Panc1 (cell line): ENCODE measurements at regions not wholly inside any gene's neighbourhood (a gene's known extent, or its start where the extent isn't known, plus 50 kb on each side); places are given as distances from the start of the nearest gene placed in this dataset.

ENCODE experiments used
- TF ChIP-seq, protein P1 (sequence below), 2 experiments: IDR thresholded peaks; 2 replicates each; pipeline ENCODE4 v1.6.1; 2011 to 2012; ENCODE audit warnings: low read depth in 2 of 2, control low read depth in 1 of 2, low read length in 1 of 2, mild to moderate bottlenecking in 1 of 2, moderate library complexity in 1 of 2; ENCODE audit not compliant: insufficient read depth in 1 of 2
- TF ChIP-seq, protein P2 (sequence below): fragments of 450-650 bp; IDR thresholded peaks from 2 replicates; pipeline ENCODE4 v1.5.1; 2017; ENCODE audit warnings: mild to moderate bottlenecking

DNA sequence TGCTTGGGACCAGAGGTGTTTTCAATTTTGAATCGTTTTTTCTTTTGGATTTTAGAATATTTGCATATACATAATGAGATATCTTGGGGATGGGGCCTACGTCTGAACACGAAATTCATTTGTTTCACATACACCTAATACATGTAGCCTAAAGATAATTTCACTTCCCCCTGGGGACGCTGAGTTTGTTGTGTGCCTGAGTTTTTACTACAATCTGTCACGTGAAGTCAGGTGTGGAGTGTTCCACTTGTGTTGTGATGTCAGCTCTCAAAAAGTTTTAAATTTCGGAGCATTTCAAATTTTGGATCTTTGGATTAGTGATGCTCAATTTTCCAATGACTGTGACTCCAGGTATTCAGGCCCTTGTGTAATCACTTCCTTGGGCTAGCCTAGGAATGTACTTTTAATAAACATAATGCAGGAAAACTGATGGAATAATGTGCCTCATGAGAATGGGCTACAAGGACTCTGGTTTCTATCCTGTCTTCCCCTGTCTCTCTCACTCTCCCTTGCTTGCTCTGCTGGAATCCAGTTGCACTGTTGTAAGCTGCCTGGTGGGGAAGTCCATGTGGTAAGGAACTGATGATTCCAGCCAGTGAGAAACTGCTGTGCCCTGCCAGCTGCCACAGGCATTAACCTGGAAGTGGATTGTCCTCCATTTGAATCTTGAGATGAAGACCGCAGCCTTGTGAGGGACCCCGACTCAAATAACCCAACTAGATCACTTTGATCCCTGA lies 403.8 kb downstream of the SHISA9 start:
- TF ChIP-seq, protein P1, sequence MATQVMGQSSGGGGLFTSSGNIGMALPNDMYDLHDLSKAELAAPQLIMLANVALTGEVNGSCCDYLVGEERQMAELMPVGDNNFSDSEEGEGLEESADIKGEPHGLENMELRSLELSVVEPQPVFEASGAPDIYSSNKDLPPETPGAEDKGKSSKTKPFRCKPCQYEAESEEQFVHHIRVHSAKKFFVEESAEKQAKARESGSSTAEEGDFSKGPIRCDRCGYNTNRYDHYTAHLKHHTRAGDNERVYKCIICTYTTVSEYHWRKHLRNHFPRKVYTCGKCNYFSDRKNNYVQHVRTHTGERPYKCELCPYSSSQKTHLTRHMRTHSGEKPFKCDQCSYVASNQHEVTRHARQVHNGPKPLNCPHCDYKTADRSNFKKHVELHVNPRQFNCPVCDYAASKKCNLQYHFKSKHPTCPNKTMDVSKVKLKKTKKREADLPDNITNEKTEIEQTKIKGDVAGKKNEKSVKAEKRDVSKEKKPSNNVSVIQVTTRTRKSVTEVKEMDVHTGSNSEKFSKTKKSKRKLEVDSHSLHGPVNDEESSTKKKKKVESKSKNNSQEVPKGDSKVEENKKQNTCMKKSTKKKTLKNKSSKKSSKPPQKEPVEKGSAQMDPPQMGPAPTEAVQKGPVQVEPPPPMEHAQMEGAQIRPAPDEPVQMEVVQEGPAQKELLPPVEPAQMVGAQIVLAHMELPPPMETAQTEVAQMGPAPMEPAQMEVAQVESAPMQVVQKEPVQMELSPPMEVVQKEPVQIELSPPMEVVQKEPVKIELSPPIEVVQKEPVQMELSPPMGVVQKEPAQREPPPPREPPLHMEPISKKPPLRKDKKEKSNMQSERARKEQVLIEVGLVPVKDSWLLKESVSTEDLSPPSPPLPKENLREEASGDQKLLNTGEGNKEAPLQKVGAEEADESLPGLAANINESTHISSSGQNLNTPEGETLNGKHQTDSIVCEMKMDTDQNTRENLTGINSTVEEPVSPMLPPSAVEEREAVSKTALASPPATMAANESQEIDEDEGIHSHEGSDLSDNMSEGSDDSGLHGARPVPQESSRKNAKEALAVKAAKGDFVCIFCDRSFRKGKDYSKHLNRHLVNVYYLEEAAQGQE (IDR thresholded peaks at IDR 0.05; ENCODE audit: insufficient read depth in 1 of 2, low read depth in 2 of 2, low read length in 1 of 2) = no peak
- TF ChIP-seq, protein P2, sequence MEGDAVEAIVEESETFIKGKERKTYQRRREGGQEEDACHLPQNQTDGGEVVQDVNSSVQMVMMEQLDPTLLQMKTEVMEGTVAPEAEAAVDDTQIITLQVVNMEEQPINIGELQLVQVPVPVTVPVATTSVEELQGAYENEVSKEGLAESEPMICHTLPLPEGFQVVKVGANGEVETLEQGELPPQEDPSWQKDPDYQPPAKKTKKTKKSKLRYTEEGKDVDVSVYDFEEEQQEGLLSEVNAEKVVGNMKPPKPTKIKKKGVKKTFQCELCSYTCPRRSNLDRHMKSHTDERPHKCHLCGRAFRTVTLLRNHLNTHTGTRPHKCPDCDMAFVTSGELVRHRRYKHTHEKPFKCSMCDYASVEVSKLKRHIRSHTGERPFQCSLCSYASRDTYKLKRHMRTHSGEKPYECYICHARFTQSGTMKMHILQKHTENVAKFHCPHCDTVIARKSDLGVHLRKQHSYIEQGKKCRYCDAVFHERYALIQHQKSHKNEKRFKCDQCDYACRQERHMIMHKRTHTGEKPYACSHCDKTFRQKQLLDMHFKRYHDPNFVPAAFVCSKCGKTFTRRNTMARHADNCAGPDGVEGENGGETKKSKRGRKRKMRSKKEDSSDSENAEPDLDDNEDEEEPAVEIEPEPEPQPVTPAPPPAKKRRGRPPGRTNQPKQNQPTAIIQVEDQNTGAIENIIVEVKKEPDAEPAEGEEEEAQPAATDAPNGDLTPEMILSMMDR = no peak
